NCI-H69 (cell line): ENCODE measurements at regions not wholly inside any gene's neighbourhood (a gene's known extent, or its start where the extent isn't known, plus 50 kb on each side); places are given as distances from the start of the nearest gene placed in this dataset.
"Not testable (repeated sequence)": the region's sequence is repeated elsewhere in the genome, so short reads cannot be mapped to it uniquely, and the experiment has no call there.

Experiments used
- DNase-seq: peaks from one replicate; lab custom pipeline; 2025; lab: John Stamatoyannopoulos, UW

DNA sequence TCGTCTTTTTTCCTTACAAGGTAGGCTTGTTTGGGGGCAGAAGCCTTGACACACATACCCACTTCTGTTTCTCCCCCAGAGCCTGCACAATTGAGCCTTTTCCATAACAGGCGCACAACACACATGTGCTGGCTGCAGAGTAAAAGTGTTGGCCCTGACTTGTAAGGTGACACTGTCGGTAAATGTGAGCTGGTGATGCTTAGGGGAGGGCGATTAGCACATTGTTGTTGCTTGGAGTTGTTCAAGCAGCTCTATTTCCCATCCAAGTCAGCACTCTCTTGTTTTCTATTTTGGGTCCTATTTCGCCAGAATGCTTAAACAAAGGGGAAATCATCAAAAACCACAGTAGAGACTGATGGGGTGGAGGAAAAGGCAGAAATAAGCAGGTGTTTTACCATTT lies 51.9 kb upstream of the PTPRJ start:
- DNase-seq: peak; percentile 36

- DNase-seq: no peak
Measured at GRCh38 chr11:47924184-47924691, 56.1 kb upstream of the PTPRJ start.

- DNase-seq: no peak
Measured at GRCh38 chr11:47923667-47924066, 56.7 kb upstream of the PTPRJ start.

DNA sequence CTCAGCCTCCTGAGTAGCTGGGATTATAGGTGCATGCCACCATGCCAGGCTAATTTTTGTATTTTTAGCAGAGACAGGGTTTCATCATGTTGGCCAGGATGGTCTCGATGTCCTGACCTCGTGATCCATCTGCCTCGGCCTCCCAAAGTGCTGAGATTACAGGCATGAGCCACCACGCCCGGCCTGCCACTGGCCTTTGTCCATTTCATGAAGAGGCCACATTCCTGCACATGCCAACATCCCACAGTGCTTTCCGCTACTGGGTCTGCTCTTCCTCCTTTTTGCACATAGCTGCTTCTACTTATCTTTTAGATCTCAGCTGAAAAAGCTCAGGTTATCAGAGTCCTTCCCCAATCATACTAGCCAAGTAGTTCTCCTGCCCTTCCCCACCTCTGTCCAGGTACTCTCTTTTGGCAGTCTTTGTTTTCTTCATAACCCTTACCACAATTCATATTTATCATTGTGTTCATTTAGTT lies 59.2 kb upstream of the PTPRJ start:
- not testable (repeated sequence) for DNase-seq

DNA sequence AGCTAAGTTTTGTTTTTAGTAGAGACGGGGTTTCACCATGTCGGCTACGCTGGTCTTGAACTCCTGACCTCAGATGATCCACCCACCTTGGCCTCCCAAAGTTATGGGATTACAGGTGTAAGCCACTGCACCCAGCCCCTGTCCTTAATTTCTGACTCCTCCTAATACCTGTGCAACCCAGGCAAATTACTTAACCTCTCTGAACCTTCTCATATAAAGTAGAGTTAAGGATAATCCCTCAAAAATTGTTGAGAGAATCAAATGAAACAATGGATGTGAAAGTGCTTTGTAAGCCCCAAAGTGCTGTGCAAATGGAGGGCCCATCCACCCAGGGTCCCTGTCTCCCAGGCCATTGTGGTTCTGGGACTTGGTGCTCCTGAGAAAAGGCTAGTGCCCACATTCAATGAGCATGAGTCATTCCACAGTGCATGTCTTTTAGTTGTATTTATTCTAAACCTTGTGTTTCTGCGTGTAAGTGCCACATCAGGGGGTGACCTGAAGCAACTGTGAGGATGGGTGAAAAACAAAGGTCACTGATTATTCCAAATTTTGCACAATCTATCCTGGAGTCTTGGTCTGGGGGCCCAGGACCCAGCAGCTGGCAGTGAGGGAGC lies 61.4 kb upstream of the PTPRJ start:
- no peak for DNase-seq

GRCh38 chr11:47918370-47918690 lies 62.0 kb upstream of the PTPRJ start:
- no peak for DNase-seq

DNA sequence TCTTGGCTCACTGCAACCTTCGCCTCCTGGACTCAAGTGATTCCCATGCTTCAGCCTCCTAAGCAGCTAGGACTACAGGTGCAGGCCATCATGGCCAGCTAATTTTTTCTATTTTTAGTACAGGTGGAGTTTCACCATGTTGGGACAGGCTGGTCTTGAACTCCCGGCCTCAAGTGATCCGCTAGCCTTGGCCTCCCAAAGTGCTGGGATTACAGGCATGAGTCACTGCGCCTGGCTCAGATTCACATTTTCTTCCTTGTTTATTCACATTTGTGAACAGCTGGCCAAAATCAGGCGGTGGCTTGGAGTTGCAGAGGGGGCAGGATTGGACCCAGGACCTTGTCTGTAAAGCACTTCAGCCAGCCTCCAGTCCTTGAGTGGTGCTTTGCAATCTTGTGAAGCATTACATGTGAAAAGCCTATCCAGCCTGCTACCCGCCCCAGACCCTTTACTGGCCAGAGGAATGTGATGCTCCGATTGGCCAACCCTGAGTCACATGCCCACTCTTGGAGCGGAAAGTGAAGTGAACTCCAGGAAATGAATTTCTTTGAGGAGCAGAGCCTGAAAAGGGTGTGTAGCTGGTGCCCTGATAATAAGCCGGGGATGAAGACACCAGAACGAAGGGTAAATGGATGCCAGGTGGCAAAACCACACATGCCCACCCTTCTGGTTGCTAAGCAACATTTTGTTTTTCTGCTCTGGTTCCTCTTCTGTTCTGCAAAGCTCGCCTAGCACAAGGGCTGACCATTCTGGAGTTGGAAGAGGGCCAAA lies 62.6 kb upstream of the PTPRJ start:
- peak; percentile 88 for DNase-seq

GRCh38 chr11:47916361-47916841 lies 64.0 kb upstream of the PTPRJ start:
- peak; percentile 25 for DNase-seq

GRCh38 chr11:47915783-47916182 lies 64.6 kb upstream of the PTPRJ start:
- peak; percentile 84 for DNase-seq

GRCh38 chr11:47915374-47915773 lies 65.0 kb upstream of the PTPRJ start:
- peak; percentile 82 for DNase-seq

- peak; percentile 43 for DNase-seq
Measured at GRCh38 chr11:47914743-47915142, 65.6 kb upstream of the PTPRJ start.

- no peak for DNase-seq
Measured at GRCh38 chr11:47913529-47914244, 65.5 kb upstream of the NUP160 start.

GRCh38 chr11:47912843-47913437 lies 64.8 kb upstream of the NUP160 start:
- no peak for DNase-seq

DNA sequence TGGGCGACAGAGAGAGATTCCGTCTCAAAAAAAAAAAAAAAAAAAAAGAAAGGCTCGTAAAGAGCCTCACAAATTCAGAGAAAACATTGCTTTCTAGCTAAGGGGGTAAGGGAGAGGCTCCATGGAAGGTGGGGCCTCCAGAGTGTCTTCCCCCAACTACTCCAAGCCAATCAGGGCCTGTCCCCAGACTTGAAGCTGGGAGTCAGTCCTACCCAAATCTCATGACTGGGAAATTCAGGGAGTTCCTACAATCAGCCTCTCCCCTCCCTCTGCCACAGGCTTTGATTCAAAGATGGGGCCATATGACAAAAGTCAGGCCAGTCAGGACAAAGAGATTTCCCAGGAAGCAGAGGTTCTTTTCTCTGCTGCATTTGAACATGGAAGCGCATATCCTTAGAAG lies 63.0 kb upstream of the NUP160 start:
- no peak for DNase-seq

- DNase-seq: no peak
Measured at GRCh38 chr11:47908198-47908597, 60.0 kb upstream of the NUP160 start.

DNA sequence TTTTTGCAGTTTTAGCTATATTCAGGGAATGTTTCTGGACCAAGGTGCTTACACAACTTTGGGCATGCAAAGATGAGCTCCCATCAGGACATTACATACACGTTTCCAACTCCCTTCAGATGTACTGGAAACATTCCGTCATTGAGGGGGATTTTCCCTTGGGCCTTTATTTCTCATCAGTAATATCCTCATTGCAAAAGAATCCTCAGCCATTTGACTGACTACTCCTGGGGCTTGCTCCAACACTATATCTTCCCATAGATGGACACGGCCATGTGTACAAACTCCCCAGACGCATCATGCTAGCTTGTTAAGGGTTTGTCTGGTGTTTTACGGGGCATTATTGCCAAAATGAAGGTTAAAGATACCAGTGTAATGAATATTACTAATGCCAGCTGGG lies 59.3 kb upstream of the NUP160 start:
- DNase-seq: no peak

DNA sequence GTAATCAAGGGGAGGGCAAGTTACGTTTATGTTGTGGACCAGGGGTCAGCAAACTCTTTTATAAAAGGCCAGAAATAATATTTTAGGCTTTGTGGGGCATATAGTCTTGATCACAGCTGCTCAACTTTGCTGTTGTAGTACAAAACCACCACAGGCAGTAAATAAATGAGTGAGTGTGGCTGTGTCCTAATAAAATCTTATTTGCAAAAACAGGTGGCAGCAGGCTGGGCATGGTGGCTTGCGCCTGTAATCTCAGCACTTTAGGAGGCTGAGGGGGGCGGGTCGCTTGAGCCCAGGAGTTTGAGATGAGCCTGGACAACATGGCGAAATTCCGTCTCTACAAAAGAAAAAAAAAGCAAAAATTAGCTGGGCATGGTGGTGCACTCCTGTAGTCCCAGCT lies 57.9 kb upstream of the NUP160 start:
- no peak for DNase-seq

- no peak for DNase-seq
Measured at GRCh38 chr11:47905358-47906059, 57.4 kb upstream of the NUP160 start.

DNA sequence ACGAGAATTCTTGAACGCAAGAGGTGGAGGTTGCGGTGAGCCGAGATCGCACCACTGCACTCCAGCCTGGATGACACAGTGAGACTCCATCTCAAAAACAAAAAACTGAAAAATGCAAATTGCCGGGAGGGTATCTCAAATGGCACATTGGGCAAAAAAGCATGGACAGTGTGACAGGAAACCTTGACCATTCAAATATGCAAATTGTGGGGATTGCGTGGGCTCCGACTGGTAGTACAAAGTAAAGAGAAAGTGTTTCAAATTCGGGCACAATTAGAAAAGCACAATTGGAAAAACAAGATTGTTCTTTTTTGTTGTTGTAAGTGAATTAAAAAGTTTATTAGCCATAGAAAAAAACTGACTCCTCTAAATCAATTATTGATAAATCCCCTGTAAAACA lies 56.7 kb upstream of the NUP160 start:
- DNase-seq: no peak

DNA sequence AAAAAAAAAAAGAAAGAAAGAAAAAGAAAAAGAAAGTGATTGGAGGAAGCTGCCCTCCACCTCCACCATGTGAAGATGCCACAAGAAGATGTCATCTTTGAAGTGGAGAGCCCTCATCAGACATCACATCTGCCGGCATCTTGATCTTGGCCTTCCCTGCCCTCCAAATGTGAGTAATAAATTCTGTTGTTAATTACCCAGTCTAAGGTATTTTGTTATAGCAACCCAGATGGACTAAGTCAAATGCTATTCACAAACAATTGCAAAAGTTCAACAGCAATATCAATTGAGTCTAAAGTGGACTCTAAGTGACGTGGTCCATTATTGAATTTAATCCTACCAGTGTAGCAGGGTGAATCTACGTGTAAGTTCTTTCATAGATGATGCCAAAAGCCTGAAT lies 55.9 kb upstream of the NUP160 start:
- DNase-seq: no peak

GRCh38 chr11:47899801-47900200 lies 51.7 kb upstream of the NUP160 start:
- no peak for DNase-seq
